Keratinocyte (primary cell): ENCODE measurements at regions not wholly inside any gene's neighbourhood (a gene's known extent, or its start where the extent isn't known, plus 50 kb on each side); places are given as distances from the start of the nearest gene placed in this dataset.

Source experiments
- EZH2 ChIP-seq: IDR thresholded peaks from one replicate; pipeline ENCODE4 v1.6.1; 2012; ENCODE audit warnings: inconsistent platforms, mild to moderate bottlenecking, low read length, moderate library complexity
- TF ChIP-seq, protein P1 (sequence below), 3 experiments: IDR thresholded peaks in 1 of 3; conservative IDR thresholded peaks in 1 of 3; optimal IDR thresholded peaks in 1 of 3; 2 replicates in 2 of 3; 3 replicates in 1 of 3; pipeline versions ENCODE3 to v1.5.1; 2011; ENCODE audit warnings: low read length in 3 of 3, mild to moderate bottlenecking in 3 of 3, moderate library complexity in 2 of 3, control low read depth in 1 of 3, inconsistent platforms in 1 of 3; ENCODE audit not compliant: insufficient read depth in 2 of 3; ENCODE audit errors: extremely low read depth in 1 of 3

GRCh38 chr10:64416011-64416410 lies 894.8 kb downstream of the REEP3 start:
- TF ChIP-seq, protein P1, sequence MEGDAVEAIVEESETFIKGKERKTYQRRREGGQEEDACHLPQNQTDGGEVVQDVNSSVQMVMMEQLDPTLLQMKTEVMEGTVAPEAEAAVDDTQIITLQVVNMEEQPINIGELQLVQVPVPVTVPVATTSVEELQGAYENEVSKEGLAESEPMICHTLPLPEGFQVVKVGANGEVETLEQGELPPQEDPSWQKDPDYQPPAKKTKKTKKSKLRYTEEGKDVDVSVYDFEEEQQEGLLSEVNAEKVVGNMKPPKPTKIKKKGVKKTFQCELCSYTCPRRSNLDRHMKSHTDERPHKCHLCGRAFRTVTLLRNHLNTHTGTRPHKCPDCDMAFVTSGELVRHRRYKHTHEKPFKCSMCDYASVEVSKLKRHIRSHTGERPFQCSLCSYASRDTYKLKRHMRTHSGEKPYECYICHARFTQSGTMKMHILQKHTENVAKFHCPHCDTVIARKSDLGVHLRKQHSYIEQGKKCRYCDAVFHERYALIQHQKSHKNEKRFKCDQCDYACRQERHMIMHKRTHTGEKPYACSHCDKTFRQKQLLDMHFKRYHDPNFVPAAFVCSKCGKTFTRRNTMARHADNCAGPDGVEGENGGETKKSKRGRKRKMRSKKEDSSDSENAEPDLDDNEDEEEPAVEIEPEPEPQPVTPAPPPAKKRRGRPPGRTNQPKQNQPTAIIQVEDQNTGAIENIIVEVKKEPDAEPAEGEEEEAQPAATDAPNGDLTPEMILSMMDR (optimal IDR thresholded peaks at IDR 0.05 in 1 of 3, IDR thresholded peaks at IDR 0.05 in 1 of 3, conservative IDR thresholded peaks at IDR 0.05 in 1 of 3; ENCODE audit: extremely low read depth in 1 of 3, insufficient read depth in 2 of 3, low read length in 3 of 3): no peak
- no peak for TF ChIP-seq EZH2
